ENCODE measurements at regions not wholly inside any gene's neighbourhood (a gene's known extent, or its start where the extent isn't known, plus 50 kb on each side); places are given as distances from the start of the nearest gene placed in this dataset.

DNA sequence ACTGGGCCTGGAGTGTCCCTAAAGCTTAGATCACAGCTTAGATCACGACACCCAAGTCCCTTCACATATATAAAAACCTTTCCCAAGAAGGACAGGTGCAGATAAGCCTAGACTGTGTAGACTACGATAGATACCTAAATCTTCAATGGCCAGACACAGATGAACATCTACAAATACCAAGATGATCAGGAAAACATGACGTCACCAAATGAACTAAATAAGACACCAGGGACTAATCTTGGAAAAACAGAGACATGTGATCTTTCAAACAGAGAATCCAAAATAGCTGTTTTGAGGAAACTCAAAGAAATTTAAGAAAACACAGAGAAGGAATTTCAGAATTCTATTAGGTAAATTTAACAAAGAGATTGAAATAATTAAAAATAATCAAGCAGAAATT lies 1082.6 kb upstream of the PHF14 start:
- no peak for DNase-seq (ENCODE audit: low read depth)
- no peak overlapping the region for H3K4me3 ChIP-seq (ENCODE audit: low read depth, low read length)
- TF ChIP-seq, protein P1, sequence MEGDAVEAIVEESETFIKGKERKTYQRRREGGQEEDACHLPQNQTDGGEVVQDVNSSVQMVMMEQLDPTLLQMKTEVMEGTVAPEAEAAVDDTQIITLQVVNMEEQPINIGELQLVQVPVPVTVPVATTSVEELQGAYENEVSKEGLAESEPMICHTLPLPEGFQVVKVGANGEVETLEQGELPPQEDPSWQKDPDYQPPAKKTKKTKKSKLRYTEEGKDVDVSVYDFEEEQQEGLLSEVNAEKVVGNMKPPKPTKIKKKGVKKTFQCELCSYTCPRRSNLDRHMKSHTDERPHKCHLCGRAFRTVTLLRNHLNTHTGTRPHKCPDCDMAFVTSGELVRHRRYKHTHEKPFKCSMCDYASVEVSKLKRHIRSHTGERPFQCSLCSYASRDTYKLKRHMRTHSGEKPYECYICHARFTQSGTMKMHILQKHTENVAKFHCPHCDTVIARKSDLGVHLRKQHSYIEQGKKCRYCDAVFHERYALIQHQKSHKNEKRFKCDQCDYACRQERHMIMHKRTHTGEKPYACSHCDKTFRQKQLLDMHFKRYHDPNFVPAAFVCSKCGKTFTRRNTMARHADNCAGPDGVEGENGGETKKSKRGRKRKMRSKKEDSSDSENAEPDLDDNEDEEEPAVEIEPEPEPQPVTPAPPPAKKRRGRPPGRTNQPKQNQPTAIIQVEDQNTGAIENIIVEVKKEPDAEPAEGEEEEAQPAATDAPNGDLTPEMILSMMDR (IDR thresholded peaks at IDR 0.05; ENCODE audit: low read depth, low read length), result no peak
- TF ChIP-seq MYC (IDR thresholded peaks at IDR 0.05; ENCODE audit: low read depth, low read length), result no peak
- no peak for TF ChIP-seq MAX (IDR thresholded peaks at IDR 0.05; ENCODE audit: low read depth, low read length)
- no peak for TF ChIP-seq POLR2A (IDR thresholded peaks at IDR 0.05; ENCODE audit: extremely low read depth, insufficient read length)

DNA sequence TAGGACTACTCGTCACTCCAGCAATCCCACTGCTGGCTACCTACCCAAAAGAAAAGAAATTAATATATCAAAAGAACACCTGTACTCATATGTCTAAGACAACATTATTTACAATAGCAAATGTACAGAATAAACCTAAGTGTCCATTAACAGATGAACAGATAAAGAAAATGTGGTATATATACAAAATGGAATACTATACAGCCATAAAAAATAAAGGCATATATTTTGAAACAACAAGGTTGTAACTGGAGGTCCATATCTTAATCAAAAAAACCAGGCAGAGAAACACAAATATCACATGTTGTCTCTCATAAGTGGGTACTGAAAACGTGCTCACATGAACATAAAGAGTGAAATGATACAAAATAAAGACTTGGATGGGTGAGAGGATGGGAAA lies 1073.3 kb upstream of the PHF14 start:
- TF ChIP-seq MYC (IDR thresholded peaks at IDR 0.05; ENCODE audit: low read depth, low read length), result no peak
- H3K4me3 ChIP-seq (ENCODE audit: low read depth, low read length), result no peak overlapping the region
- DNase-seq (ENCODE audit: low read depth), result no peak

DNA sequence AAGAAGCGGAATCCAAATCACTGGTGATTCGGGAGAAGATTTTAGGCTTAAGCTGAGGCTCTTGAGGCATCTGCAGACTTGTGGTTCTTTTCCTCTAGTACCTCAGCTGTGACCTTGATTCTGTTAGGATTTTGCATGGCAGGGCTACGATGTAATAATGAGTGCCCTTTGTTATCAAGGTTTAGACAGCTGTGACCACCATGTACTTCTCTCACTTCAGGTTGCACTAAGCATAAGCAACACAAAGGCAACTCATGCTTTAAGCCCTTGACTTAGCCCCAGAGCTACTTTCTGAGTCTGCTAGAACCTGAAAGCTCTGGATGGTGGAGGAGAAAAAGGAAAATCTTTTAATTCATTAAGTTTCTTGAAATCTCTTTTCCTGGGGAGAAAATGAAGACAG lies 1052.3 kb upstream of the PHF14 start:
- no peak for TF ChIP-seq POLR2A (IDR thresholded peaks at IDR 0.05; ENCODE audit: extremely low read depth, insufficient read length)
- no peak for TF ChIP-seq MAX (IDR thresholded peaks at IDR 0.05; ENCODE audit: low read depth, low read length)
- TF ChIP-seq MYC (IDR thresholded peaks at IDR 0.05; ENCODE audit: low read depth, low read length), result no peak
- TF ChIP-seq, protein P1 (IDR thresholded peaks at IDR 0.05; ENCODE audit: low read depth, low read length), result no peak
- no peak for DNase-seq (ENCODE audit: low read depth)
- H3K4me3 ChIP-seq (ENCODE audit: low read depth, low read length), result no peak overlapping the region

DNA sequence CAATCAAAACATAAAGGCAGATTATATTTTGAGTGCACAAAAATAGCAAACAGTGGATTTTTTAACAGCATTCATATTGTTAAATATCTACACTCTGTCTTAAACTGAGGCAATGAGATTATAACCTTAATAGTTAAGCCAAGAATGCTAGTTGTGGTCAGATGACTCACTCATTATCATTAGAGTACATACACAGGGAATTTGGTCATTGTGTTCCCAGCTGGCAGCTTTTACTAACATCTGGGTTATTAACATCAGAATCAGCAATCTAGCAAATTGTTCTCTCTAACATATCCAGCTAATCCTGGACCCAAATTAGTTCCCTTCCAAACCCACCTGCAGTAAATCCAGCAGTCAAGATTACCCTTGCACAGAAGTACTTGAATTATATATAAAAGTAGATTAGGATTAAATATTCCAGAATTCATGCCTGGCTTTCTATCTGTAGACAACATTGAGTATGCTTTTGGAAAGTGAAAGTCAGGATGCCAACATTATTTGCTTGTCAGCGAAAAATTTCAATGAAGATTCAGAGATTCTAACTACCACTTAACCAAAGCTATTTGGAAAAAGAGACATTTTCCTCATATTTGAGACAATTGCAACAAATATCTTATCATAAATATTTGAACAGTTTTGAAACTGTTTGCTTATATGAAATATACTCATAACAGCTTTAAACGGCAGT lies 1035.6 kb upstream of the PHF14 start:
- no peak for DNase-seq (ENCODE audit: low read depth)
- TF ChIP-seq, protein P1 (IDR thresholded peaks at IDR 0.05; ENCODE audit: low read depth, low read length), result no peak
- TF ChIP-seq MYC (IDR thresholded peaks at IDR 0.05; ENCODE audit: low read depth, low read length) (no peak), POLR2A (IDR thresholded peaks at IDR 0.05; ENCODE audit: extremely low read depth, insufficient read length) (no peak), MAX (IDR thresholded peaks at IDR 0.05; ENCODE audit: low read depth, low read length) (no peak)
- no peak overlapping the region for H3K4me3 ChIP-seq (ENCODE audit: low read depth, low read length)

GRCh38 chr7:9939176-9939575 lies 1034.5 kb upstream of the PHF14 start:
- DNase-seq (ENCODE audit: low read depth), result no peak
- H3K4me3 ChIP-seq (ENCODE audit: low read depth, low read length), result no peak overlapping the region
- TF ChIP-seq MAX (IDR thresholded peaks at IDR 0.05; ENCODE audit: low read depth, low read length) (no peak), POLR2A (IDR thresholded peaks at IDR 0.05; ENCODE audit: extremely low read depth, insufficient read length) (no peak), MYC (IDR thresholded peaks at IDR 0.05; ENCODE audit: low read depth, low read length) (no peak)
- TF ChIP-seq, protein P1 (IDR thresholded peaks at IDR 0.05; ENCODE audit: low read depth, low read length), result no peak

DNA sequence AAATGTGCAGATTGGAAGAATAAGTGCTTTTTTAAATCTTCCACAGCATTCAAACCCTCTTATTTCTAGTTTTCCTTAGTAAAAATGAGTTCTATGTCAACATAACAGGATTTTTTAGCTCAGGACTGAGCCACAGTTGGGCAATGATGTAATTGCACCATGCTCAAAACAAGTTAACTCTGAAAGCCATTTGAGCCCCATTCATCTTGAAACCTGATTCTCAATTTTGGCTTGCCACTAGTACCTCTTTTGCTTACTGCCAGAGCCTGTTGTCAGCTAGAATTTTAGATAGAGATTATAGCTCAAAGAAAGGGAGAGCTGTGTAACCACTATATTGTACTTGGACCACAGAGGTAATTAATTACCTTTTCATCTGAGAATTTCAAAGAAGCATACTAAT lies 1028.5 kb upstream of the PHF14 start:
- no peak for TF ChIP-seq MYC (IDR thresholded peaks at IDR 0.05; ENCODE audit: low read depth, low read length)

GRCh38 chr7:9945857-9946256 lies 1027.8 kb upstream of the PHF14 start:
- no peak for DNase-seq (ENCODE audit: low read depth)
- no peak for TF ChIP-seq MAX (IDR thresholded peaks at IDR 0.05; ENCODE audit: low read depth, low read length)
- no peak for TF ChIP-seq MYC (IDR thresholded peaks at IDR 0.05; ENCODE audit: low read depth, low read length)
- no peak for TF ChIP-seq POLR2A (IDR thresholded peaks at IDR 0.05; ENCODE audit: extremely low read depth, insufficient read length)
- TF ChIP-seq, protein P1 (IDR thresholded peaks at IDR 0.05; ENCODE audit: low read depth, low read length), result no peak
- H3K4me3 ChIP-seq (ENCODE audit: low read depth, low read length), result no peak overlapping the region

More for the DNA sequence above, 1028.5 kb upstream of the PHF14 start:
- DNase-seq (ENCODE audit: low read depth), result no peak
- no peak overlapping the region for H3K4me3 ChIP-seq (ENCODE audit: low read depth, low read length)

Measured in NB4 (cell line).